Prostate gland (tissue), 2 donors: ENCODE measurements at regions not wholly inside any gene's neighbourhood (a gene's known extent, or its start where the extent isn't known, plus 50 kb on each side); places are given as distances from the start of the nearest gene placed in this dataset.

ENCODE experiments used
- CTCF ChIP-seq, 4 experiments: fragments of 200-600 bp in 2 of 4; fragments of 450-650 bp in 2 of 4; sonication (generic) in 2 of 4; IDR thresholded peaks; 1 replicate in 3 of 4; 2 replicates in 1 of 4; pipeline ENCODE4 v1.5.1; 2016 to 2019; ENCODE audit warnings: antibody characterized with exemption in 4 of 4, mild to moderate bottlenecking in 2 of 4, moderate library complexity in 2 of 4
- POLR2A ChIP-seq: fragments of 450-650 bp; IDR thresholded peaks from one replicate; pipeline ENCODE4 v1.6.1; 2016; ENCODE audit warnings: antibody characterized with exemption, mild to moderate bottlenecking
- POLR2AphosphoS5 ChIP-seq: sonication (generic); formaldehyde crosslinking; IDR thresholded peaks from one replicate; pipeline ENCODE4 v1.6.1; 2017; ENCODE audit warnings: antibody characterized with exemption

GRCh38 chr2:4221845-4222244 is 518.5 kb downstream of the DCDC2C start:
- TF ChIP-seq CTCF (IDR thresholded peaks at IDR 0.05): no peak
- TF ChIP-seq POLR2AphosphoS5: no peak
- no peak for TF ChIP-seq POLR2A
